ENCODE measurements at regions not wholly inside any gene's neighbourhood (a gene's known extent, or its start where the extent isn't known, plus 50 kb on each side); places are given as distances from the start of the nearest gene placed in this dataset.

DNA sequence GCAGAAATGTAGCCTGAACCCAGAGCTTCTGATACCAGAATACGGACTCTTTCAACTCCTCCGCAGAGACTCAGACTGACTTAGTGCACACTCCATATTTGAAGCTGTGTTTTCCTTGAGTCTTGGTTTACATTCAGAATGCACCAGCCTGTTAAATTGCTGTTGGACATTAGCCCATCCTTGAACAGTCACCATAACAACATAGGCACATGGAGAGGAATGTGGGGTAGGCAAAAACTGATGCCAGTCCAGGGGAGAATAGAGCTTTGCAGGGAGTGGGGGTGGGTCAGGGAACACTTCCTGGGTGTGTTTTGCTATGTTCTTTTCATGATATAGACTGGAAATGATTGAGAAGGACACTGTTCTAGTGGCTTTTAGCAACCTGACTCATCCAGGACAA is 76.3 kb upstream of the CACNA1E start:
- H3K27ac ChIP-seq (ENCODE audit: low read depth, low read length) = no peak overlapping the region
- H3K4me1 ChIP-seq (ENCODE audit: control insufficient read depth in 3 of 3, insufficient read depth in 3 of 3, low read length in 3 of 3) = no peaks in the 10 kb centered on the region
- H3K9ac ChIP-seq (ENCODE audit: low read depth in 1 of 3, low read length in 3 of 3) = no peak overlapping the region
- no peak overlapping the region for H3K4me3 ChIP-seq (ENCODE audit: low read length in 3 of 3)
- no peaks in the 10 kb centered on the region for H3K36me3 ChIP-seq (ENCODE audit: control insufficient read depth in 3 of 3, insufficient read depth in 3 of 3, low read length in 3 of 3)
- H3K9me3 ChIP-seq (ENCODE audit: control insufficient read depth in 3 of 3, low read length in 3 of 3) = no peaks in the 10 kb centered on the region
- peaks cover 0 to 4% (median 0%) of the 10 kb centered on the region in 3 donors for H3K27me3 ChIP-seq (ENCODE audit: control insufficient read depth in 3 of 3, insufficient read depth in 3 of 3, low read length in 3 of 3)

DNA sequence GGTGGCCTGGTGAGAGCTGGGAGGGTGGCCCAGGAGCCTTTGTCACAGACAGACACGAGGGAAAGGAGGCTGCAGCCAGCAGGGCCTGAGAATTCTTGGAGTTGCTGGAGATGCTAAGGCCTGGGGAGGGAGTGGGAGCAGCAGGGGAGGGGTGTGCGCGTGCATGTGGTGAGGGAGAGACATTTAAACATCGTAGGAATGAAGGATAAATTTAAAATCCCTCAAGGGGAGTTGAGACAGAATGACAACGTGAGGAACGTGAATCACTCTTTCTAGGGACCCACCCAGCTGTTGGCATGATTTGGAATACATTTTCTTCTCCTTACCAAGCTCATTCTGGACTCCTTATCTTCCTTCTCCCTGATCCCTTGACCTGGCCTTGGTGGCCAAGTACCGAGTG is 73.3 kb upstream of the CACNA1E start:
- H3K27ac ChIP-seq (ENCODE audit: low read depth, low read length) = no peak overlapping the region
- no peak overlapping the region for H3K9ac ChIP-seq (ENCODE audit: low read depth in 1 of 3, low read length in 3 of 3)
- H3K4me1 ChIP-seq (ENCODE audit: control insufficient read depth in 3 of 3, insufficient read depth in 3 of 3, low read length in 3 of 3) = no peaks in the 10 kb centered on the region
- H3K4me3 ChIP-seq (ENCODE audit: low read length in 3 of 3) = no peak overlapping the region
- H3K9me3 ChIP-seq (ENCODE audit: control insufficient read depth in 3 of 3, low read length in 3 of 3) = no peaks in the 10 kb centered on the region
- H3K27me3 ChIP-seq (ENCODE audit: control insufficient read depth in 3 of 3, insufficient read depth in 3 of 3, low read length in 3 of 3) = peaks cover 0 to 4% (median 0%) of the 10 kb centered on the region in 3 donors
- H3K36me3 ChIP-seq (ENCODE audit: control insufficient read depth in 3 of 3, insufficient read depth in 3 of 3, low read length in 3 of 3) = no peaks in the 10 kb centered on the region

DNA sequence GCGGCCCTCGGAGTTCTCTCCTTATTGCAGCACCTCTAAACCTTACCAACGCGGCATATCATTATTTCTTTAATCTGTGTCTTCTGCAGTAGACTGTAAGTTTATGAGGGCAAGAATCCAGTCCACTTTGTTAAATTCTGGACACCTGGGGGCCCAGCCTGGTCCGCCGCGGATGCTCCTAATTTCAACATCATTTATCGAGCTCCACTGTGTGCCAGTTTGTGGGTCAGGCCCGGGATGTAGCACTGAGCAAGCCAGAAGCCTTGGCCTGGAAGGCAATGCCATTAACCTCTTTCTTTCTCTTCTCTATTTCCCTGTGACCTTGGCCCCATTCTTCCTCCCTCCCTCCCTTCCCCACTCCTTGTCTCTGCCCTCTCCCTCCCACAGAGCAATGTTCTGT is 70.6 kb upstream of the CACNA1E start:
- Histone ChIP-seq H3K4me1 (ENCODE audit: control insufficient read depth in 3 of 3, insufficient read depth in 3 of 3, low read length in 3 of 3) (no peaks in the 10 kb centered on the region), H3K27me3 (ENCODE audit: control insufficient read depth in 3 of 3, insufficient read depth in 3 of 3, low read length in 3 of 3) (peaks cover 0 to 4% (median 0%) of the 10 kb centered on the region in 3 donors), H3K36me3 (ENCODE audit: control insufficient read depth in 3 of 3, insufficient read depth in 3 of 3, low read length in 3 of 3) (no peaks in the 10 kb centered on the region), H3K9me3 (ENCODE audit: control insufficient read depth in 3 of 3, low read length in 3 of 3) (no peaks in the 10 kb centered on the region), H3K27ac (ENCODE audit: low read depth, low read length) (no peak overlapping the region), H3K9ac (ENCODE audit: low read depth in 1 of 3, low read length in 3 of 3) (no peak overlapping the region), H3K4me3 (ENCODE audit: low read length in 3 of 3) (no peak overlapping the region)

DNA sequence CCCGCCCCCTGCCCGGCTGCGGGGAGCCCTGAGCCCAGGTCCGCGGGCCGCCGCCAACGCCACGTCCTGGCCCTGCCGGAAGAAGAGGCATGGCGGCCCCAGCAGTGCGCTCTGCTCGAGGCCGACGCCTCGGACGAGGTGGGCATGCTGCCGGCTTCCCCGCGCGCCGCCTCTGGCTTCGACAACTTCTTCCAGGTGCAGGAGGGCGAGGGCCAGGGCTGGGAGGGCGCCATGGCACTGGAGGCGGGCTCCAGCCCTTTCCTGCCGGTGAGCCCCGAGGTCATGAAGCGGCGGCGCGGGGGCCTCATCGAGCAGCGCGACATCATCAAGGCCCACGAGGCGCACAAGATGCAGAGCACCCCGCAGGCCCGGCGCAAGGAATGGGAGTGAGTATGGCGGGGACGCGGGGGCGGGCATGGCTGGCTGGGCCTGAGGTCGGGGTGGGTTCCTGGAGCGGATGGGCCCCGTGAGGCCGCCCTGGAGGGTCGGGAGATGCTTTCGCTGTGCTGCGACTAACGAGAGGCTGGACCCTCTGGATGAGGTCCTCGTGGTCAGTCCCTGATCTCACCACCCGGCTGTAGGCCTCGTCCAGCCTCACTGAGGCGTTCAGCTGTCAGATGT is 70.0 kb upstream of the CACNA1E start:
- H3K36me3 ChIP-seq (ENCODE audit: control insufficient read depth in 3 of 3, insufficient read depth in 3 of 3, low read length in 3 of 3) = no peaks in the 10 kb centered on the region
- H3K27ac ChIP-seq (ENCODE audit: low read depth, low read length) = no peak overlapping the region
- H3K9ac ChIP-seq (ENCODE audit: low read depth in 1 of 3, low read length in 3 of 3) = no peak overlapping the region
- H3K4me3 ChIP-seq (ENCODE audit: low read length in 3 of 3) = no peak overlapping the region
- no peaks in the 10 kb centered on the region for H3K4me1 ChIP-seq (ENCODE audit: control insufficient read depth in 3 of 3, insufficient read depth in 3 of 3, low read length in 3 of 3)
- H3K9me3 ChIP-seq (ENCODE audit: control insufficient read depth in 3 of 3, low read length in 3 of 3) = no peaks in the 10 kb centered on the region
- peaks cover 0 to 4% (median 0%) of the 10 kb centered on the region in 3 donors for H3K27me3 ChIP-seq (ENCODE audit: control insufficient read depth in 3 of 3, insufficient read depth in 3 of 3, low read length in 3 of 3)

DNA sequence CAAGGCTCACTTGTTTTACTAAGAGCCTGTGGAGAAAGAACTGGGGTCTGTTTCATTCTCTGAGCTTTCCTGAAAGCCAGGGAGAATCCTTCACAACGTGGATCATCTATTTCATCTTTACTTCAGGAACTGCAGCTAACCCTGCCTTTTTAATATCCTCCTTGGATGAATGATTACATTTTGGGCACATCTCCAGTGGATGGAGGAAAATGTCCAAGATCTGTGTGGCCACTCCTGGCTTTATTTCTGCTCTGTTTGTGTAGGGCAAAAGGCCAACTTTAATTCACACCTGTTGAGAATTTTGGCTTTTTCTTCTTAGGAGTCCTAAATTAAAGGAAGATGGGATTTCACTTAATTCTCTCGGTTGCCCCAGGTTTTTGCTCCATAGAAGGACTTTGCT is 69.5 kb upstream of the CACNA1E start:
- Histone ChIP-seq H3K36me3 (ENCODE audit: control insufficient read depth in 3 of 3, insufficient read depth in 3 of 3, low read length in 3 of 3) (no peaks in the 10 kb centered on the region), H3K4me1 (ENCODE audit: control insufficient read depth in 3 of 3, insufficient read depth in 3 of 3, low read length in 3 of 3) (no peaks in the 10 kb centered on the region), H3K27me3 (ENCODE audit: control insufficient read depth in 3 of 3, insufficient read depth in 3 of 3, low read length in 3 of 3) (peaks cover 0 to 4% (median 0%) of the 10 kb centered on the region in 3 donors), H3K4me3 (ENCODE audit: low read length in 3 of 3) (no peak overlapping the region), H3K27ac (ENCODE audit: low read depth, low read length) (no peak overlapping the region), H3K9me3 (ENCODE audit: control insufficient read depth in 3 of 3, low read length in 3 of 3) (no peaks in the 10 kb centered on the region), H3K9ac (ENCODE audit: low read depth in 1 of 3, low read length in 3 of 3) (no peak overlapping the region)

DNA sequence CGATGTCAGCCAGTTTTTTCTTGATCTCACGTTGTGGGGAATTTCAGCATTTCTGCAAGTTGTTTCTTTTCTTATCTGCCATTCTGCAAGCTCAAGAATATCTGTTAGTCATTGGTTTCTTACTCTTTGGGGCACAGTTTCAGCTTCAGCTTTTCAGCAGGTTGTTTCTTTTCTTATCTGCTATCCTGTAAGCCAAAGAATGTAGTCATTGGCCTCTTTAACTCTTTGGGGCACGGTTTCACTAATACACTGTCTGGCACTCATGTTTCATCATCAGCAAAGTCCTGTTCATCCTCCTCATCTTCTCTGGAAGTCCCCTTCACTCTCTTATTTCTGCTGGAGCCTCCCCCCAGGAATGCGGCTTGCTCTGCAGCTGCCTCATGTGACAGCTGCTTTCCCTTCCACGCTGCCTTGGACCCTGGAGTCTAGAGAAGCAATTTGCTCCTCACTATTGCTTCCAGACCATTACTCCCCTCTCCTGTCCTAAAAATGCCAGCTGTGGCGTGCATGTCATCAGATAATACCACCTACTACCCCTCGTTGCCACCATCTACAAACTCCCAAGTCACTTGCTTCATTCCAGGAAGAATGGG is 67.0 kb upstream of the CACNA1E start:
- H3K27ac ChIP-seq (ENCODE audit: low read depth, low read length) = no peak overlapping the region
- H3K36me3 ChIP-seq (ENCODE audit: control insufficient read depth in 3 of 3, insufficient read depth in 3 of 3, low read length in 3 of 3) = no peaks in the 10 kb centered on the region

DNA sequence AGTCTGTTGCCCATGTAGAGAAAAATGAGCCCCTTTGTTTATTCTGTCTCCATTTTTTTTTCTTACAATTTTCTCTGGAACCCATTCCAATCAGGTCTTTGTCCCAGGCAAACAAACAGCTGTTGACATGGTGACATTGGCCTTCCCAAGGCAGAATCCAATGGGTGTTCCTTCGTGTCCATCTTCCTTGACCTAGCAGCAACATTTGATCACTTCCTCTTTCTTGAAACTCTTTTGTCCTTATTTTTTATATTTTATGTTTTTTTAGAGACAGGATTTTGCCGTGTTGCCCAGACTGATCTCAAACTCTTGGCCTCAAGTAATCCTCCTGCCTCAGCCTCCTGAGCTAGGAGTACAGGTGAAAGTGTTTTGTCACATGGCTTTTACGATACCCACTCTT is 65.4 kb upstream of the CACNA1E start:
- Histone ChIP-seq H3K36me3 (ENCODE audit: control insufficient read depth in 3 of 3, insufficient read depth in 3 of 3, low read length in 3 of 3) (no peaks in the 10 kb centered on the region), H3K4me3 (ENCODE audit: low read length in 3 of 3) (no peak overlapping the region), H3K9ac (ENCODE audit: low read depth in 1 of 3, low read length in 3 of 3) (no peak overlapping the region), H3K9me3 (ENCODE audit: control insufficient read depth in 3 of 3, low read length in 3 of 3) (no peaks in the 10 kb centered on the region), H3K27me3 (ENCODE audit: control insufficient read depth in 3 of 3, insufficient read depth in 3 of 3, low read length in 3 of 3) (no peaks in the 10 kb centered on the region), H3K27ac (ENCODE audit: low read depth, low read length) (no peak overlapping the region), H3K4me1 (ENCODE audit: control insufficient read depth in 3 of 3, insufficient read depth in 3 of 3, low read length in 3 of 3) (no peaks in the 10 kb centered on the region)

More for the DNA sequence above, 67.0 kb upstream of the CACNA1E start:
- no peaks in the 10 kb centered on the region for H3K27me3 ChIP-seq (ENCODE audit: control insufficient read depth in 3 of 3, insufficient read depth in 3 of 3, low read length in 3 of 3)
- H3K9me3 ChIP-seq (ENCODE audit: control insufficient read depth in 3 of 3, low read length in 3 of 3) = no peaks in the 10 kb centered on the region
- H3K4me3 ChIP-seq (ENCODE audit: low read length in 3 of 3) = no peak overlapping the region
- H3K9ac ChIP-seq (ENCODE audit: low read depth in 1 of 3, low read length in 3 of 3) = no peak overlapping the region
- H3K4me1 ChIP-seq (ENCODE audit: control insufficient read depth in 3 of 3, insufficient read depth in 3 of 3, low read length in 3 of 3) = no peaks in the 10 kb centered on the region

DNA sequence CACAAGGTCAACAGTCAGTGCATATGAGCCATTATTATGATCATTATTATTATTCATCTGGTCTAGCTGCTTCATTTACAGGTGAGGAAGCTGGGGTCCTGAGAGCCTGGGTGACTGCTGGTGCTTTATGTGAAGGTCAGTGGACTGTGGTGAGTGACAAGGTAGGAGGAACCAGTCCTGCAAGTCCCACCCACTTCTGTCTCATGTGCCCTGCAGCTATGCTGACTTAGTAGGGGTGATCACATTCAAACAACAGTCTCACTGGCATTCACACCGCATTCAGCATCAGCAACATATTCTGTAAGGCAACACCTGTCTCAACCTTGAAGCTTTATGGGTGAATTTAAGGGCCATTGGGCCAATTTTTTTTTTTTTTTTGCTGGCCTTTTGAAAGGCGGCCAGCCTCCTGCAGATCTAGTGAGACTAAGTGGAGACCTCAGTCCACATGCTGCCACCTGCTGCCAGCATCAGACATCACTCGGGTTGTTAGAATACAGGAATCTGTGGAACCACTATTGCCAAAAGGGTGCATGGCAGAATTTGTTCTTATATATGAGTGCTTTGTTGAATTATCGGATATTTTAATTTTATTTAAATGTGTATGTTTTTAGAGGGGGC is 59.9 kb upstream of the CACNA1E start:
- H3K27ac ChIP-seq (ENCODE audit: low read depth, low read length) = no peak overlapping the region
- H3K4me1 ChIP-seq (ENCODE audit: control insufficient read depth in 3 of 3, insufficient read depth in 3 of 3, low read length in 3 of 3) = peaks cover 0 to 2% (median 0%) of the 10 kb centered on the region in 3 donors
- H3K27me3 ChIP-seq (ENCODE audit: control insufficient read depth in 3 of 3, insufficient read depth in 3 of 3, low read length in 3 of 3) = peaks cover 2 to 14% (median 12%) of the 10 kb centered on the region in 3 donors
- no peaks in the 10 kb centered on the region for H3K36me3 ChIP-seq (ENCODE audit: control insufficient read depth in 3 of 3, insufficient read depth in 3 of 3, low read length in 3 of 3)
- H3K9ac ChIP-seq (ENCODE audit: low read depth in 1 of 3, low read length in 3 of 3) = no peak overlapping the region
- H3K9me3 ChIP-seq (ENCODE audit: control insufficient read depth in 3 of 3, low read length in 3 of 3) = no peaks in the 10 kb centered on the region
- H3K4me3 ChIP-seq (ENCODE audit: low read length in 3 of 3) = no peak overlapping the region

DNA sequence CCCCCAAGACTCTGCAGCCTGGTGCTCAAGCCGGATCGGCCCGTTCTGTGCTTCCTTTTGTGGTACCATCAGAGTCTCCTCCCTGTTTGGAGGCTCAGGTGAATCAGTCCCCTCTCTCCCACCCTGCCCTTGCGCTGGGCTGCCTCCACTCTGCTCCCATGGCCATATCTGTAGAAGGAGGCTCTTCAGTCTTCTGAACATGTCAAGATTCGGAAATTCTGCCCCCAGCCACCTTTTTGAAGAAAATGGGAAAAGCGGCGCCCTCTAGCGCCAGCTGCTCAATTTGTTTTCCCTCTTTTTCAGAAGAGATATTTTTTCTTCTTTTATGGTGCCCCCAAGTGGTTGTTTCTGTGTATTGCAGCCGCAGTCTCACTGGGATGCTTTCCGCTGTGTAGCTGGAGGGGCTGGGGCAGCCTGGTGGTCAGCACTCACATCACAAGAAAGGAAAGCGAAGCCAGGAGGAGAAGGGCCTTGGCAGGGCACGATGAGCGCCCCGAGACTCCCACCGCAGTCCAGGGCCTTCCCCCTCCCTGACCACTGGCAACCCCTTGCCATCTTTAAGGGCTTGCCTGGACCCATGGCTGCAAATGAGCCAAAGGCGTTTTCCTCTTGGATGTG is 58.4 kb upstream of the CACNA1E start:
- no peak overlapping the region for H3K9ac ChIP-seq (ENCODE audit: low read depth in 1 of 3, low read length in 3 of 3)
- H3K27ac ChIP-seq (ENCODE audit: low read depth, low read length) = no peak overlapping the region
- no peaks in the 10 kb centered on the region for H3K9me3 ChIP-seq (ENCODE audit: control insufficient read depth in 3 of 3, low read length in 3 of 3)
- peaks cover 0 to 2% (median 0%) of the 10 kb centered on the region in 3 donors for H3K4me1 ChIP-seq (ENCODE audit: control insufficient read depth in 3 of 3, insufficient read depth in 3 of 3, low read length in 3 of 3)
- H3K36me3 ChIP-seq (ENCODE audit: control insufficient read depth in 3 of 3, insufficient read depth in 3 of 3, low read length in 3 of 3) = no peaks in the 10 kb centered on the region
- peak overlapping the region in 1 of 3 donors; percentile 7 for H3K4me3 ChIP-seq (ENCODE audit: low read length in 3 of 3)
- peaks cover 2 to 18% (median 12%) of the 10 kb centered on the region in 3 donors for H3K27me3 ChIP-seq (ENCODE audit: control insufficient read depth in 3 of 3, insufficient read depth in 3 of 3, low read length in 3 of 3)

DNA sequence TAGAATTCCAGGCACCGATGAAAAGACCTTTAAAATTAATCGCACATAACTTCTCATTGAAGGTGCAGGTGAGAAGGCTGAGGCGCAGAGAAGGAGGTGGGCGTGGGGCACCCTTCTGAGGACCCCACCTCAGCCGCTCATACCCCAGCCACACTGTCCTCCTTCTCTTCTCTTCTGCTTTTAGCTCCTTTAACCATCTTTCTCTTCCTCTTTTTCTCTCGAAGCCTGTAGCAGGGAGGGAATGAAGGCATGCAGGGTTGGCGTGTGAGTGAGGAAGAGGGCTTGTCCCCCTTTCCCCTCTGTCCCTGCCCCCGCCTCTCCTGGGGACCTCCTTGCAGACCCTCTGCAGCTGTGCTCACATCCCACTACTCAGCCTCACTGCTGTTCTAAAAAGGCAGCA is 57.8 kb upstream of the CACNA1E start:
- H3K27me3 ChIP-seq (ENCODE audit: control insufficient read depth in 3 of 3, insufficient read depth in 3 of 3, low read length in 3 of 3) = peaks cover 2 to 18% (median 12%) of the 10 kb centered on the region in 3 donors
- no peaks in the 10 kb centered on the region for H3K9me3 ChIP-seq (ENCODE audit: control insufficient read depth in 3 of 3, low read length in 3 of 3)
- H3K36me3 ChIP-seq (ENCODE audit: control insufficient read depth in 3 of 3, insufficient read depth in 3 of 3, low read length in 3 of 3) = no peaks in the 10 kb centered on the region
- H3K4me1 ChIP-seq (ENCODE audit: control insufficient read depth in 3 of 3, insufficient read depth in 3 of 3, low read length in 3 of 3) = peaks cover 0 to 2% (median 0%) of the 10 kb centered on the region in 3 donors
- no peak overlapping the region for H3K9ac ChIP-seq (ENCODE audit: low read depth in 1 of 3, low read length in 3 of 3)
- H3K4me3 ChIP-seq (ENCODE audit: low read length in 3 of 3) = no peak overlapping the region
- no peak overlapping the region for H3K27ac ChIP-seq (ENCODE audit: low read depth, low read length)

Data from skeletal muscle tissue (tissue), 3 donors.